ENCODE measurements at regions not wholly inside any gene's neighbourhood (a gene's known extent, or its start where the extent isn't known, plus 50 kb on each side); places are given as distances from the start of the nearest gene placed in this dataset.
"Not testable (repeated sequence)": the region's sequence is repeated elsewhere in the genome, so short reads cannot be mapped to it uniquely, and the experiment has no call there.

DNA sequence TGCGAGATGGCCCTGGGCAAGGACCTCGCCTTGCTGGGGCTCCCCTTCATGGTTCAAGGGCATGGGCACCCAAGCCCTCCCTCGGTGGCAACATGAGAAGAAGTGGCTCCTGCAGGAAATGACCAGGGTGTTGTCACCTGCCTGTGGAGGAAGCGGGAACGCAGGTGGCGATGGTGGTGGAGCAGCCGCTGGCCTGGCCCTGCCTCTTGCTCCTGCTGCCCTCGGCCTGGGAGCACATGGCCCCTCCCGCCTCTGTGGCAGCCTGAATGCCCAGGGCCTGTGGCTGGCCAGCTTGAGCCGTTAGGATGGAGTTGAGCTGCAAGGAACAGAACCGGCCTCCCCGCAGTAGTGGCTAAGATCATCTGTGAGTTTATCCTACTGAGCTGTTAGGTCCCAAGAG is 204.0 kb downstream of the CCT8L2 start:
- not testable (repeated sequence) for H3F3A ChIP-seq (ENCODE audit: low read depth); H3K9me2 ChIP-seq (replicated peaks; ENCODE audit: low read depth, low read length); H3K9me3 ChIP-seq (ENCODE audit: insufficient read depth, low read depth, low read length); H3K9ac ChIP-seq (ENCODE audit: low read depth, low read length, poor library complexity, severe bottlenecking); H3K4me1 ChIP-seq (ENCODE audit: insufficient read depth, low read length, poor library complexity, severe bottlenecking); H3K4me2 ChIP-seq (ENCODE audit: low read depth, low read length, poor library complexity, severe bottlenecking); H2AFZ ChIP-seq (ENCODE audit: low read length); H3K36me3 ChIP-seq (ENCODE audit: insufficient read depth, low read length); H4K20me1 ChIP-seq (ENCODE audit: insufficient read depth, low read length, poor library complexity, severe bottlenecking); H3K79me2 ChIP-seq (ENCODE audit: insufficient read depth, low read length); H3K27me3 ChIP-seq (ENCODE audit: insufficient read depth, low read length, poor library complexity, severe bottlenecking); H3K4me3 ChIP-seq (ENCODE audit: low read length, poor library complexity, severe bottlenecking)

DNA sequence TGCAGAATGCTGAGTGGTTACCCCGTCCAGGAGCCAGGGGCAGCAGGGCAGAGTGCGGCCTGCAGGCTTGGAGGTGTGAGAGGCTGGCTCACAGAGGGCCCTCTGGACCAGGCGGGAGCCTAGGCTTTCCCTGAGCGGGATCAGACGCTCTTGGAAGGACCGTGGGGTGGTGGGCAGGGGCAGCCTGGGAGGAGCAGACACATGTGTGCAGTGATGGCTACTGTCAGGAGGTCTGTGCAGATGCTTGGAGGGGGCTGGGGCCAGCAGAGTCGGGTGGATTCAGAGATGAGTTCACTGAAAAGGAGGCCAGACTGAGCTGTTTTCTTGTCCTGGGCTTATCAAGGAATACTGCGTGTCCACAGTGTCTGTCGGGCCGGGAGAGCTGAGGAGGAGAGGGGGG is 204.5 kb downstream of the CCT8L2 start:
- not testable (repeated sequence) for H4K20me1 ChIP-seq (ENCODE audit: insufficient read depth, low read length, poor library complexity, severe bottlenecking); H3K9me2 ChIP-seq (replicated peaks; ENCODE audit: low read depth, low read length); H3K4me1 ChIP-seq (ENCODE audit: insufficient read depth, low read length, poor library complexity, severe bottlenecking); H3F3A ChIP-seq (ENCODE audit: low read depth); H3K36me3 ChIP-seq (ENCODE audit: insufficient read depth, low read length); H3K4me3 ChIP-seq (ENCODE audit: low read length, poor library complexity, severe bottlenecking); H3K4me2 ChIP-seq (ENCODE audit: low read depth, low read length, poor library complexity, severe bottlenecking); H3K9me3 ChIP-seq (ENCODE audit: insufficient read depth, low read depth, low read length); H3K9ac ChIP-seq (ENCODE audit: low read depth, low read length, poor library complexity, severe bottlenecking); H3K79me2 ChIP-seq (ENCODE audit: insufficient read depth, low read length); H2AFZ ChIP-seq (ENCODE audit: low read length); H3K27me3 ChIP-seq (ENCODE audit: insufficient read depth, low read length, poor library complexity, severe bottlenecking)

GRCh38 chr22:16387543-16387942 is 205.1 kb downstream of the CCT8L2 start:
- not testable (repeated sequence) for H3K4me2 ChIP-seq (ENCODE audit: low read depth, low read length, poor library complexity, severe bottlenecking); H4K20me1 ChIP-seq (ENCODE audit: insufficient read depth, low read length, poor library complexity, severe bottlenecking); H3K9me3 ChIP-seq (ENCODE audit: insufficient read depth, low read depth, low read length); H3K79me2 ChIP-seq (ENCODE audit: insufficient read depth, low read length); H3K9me2 ChIP-seq (replicated peaks; ENCODE audit: low read depth, low read length); H3K36me3 ChIP-seq (ENCODE audit: insufficient read depth, low read length); H2AFZ ChIP-seq (ENCODE audit: low read length); H3F3A ChIP-seq (ENCODE audit: low read depth); H3K27me3 ChIP-seq (ENCODE audit: insufficient read depth, low read length, poor library complexity, severe bottlenecking); H3K4me3 ChIP-seq (ENCODE audit: low read length, poor library complexity, severe bottlenecking); H3K9ac ChIP-seq (ENCODE audit: low read depth, low read length, poor library complexity, severe bottlenecking); H3K4me1 ChIP-seq (ENCODE audit: insufficient read depth, low read length, poor library complexity, severe bottlenecking)

- Histone ChIP-seq H3K9ac (ENCODE audit: low read depth, low read length, poor library complexity, severe bottlenecking) (no peak overlapping the region), H4K20me1 (ENCODE audit: insufficient read depth, low read length, poor library complexity, severe bottlenecking) (no peaks in the 10 kb centered on the region), H3K4me1 (ENCODE audit: insufficient read depth, low read length, poor library complexity, severe bottlenecking) (no peaks in the 10 kb centered on the region), H3F3A (ENCODE audit: low read depth) (no peaks in the 10 kb centered on the region), H3K4me3 (ENCODE audit: low read length, poor library complexity, severe bottlenecking) (no peak overlapping the region), H3K4me2 (ENCODE audit: low read depth, low read length, poor library complexity, severe bottlenecking) (no peak overlapping the region), H3K9me2 (replicated peaks; ENCODE audit: low read depth, low read length) (no peaks in the 10 kb centered on the region), H3K36me3 (ENCODE audit: insufficient read depth, low read length) (no peaks in the 10 kb centered on the region), H3K79me2 (ENCODE audit: insufficient read depth, low read length) (no peaks in the 10 kb centered on the region), H2AFZ (ENCODE audit: low read length) (no peak overlapping the region), H3K9me3 (ENCODE audit: insufficient read depth, low read depth, low read length) (no peaks in the 10 kb centered on the region), H3K27me3 (ENCODE audit: insufficient read depth, low read length, poor library complexity, severe bottlenecking) (no peaks in the 10 kb centered on the region)
- TF ChIP-seq EZH2phosphoT487 (IDR thresholded peaks at IDR 0.05; ENCODE audit: borderline replicate concordance): no peak
- TF ChIP-seq CTCF (conservative IDR thresholded peaks at IDR 0.05; ENCODE audit: low read length): no peak
These were observed 205.5 kb downstream of the CCT8L2 start for GRCh38 chr22:16387088-16387487.

- H3K4me3 ChIP-seq (ENCODE audit: low read length, poor library complexity, severe bottlenecking); H2AFZ ChIP-seq (ENCODE audit: low read length); H3K9me2 ChIP-seq (replicated peaks; ENCODE audit: low read depth, low read length); H3K79me2 ChIP-seq (ENCODE audit: insufficient read depth, low read length); H3F3A ChIP-seq (ENCODE audit: low read depth); H3K36me3 ChIP-seq (ENCODE audit: insufficient read depth, low read length); H3K27me3 ChIP-seq (ENCODE audit: insufficient read depth, low read length, poor library complexity, severe bottlenecking); H3K9ac ChIP-seq (ENCODE audit: low read depth, low read length, poor library complexity, severe bottlenecking); H3K9me3 ChIP-seq (ENCODE audit: insufficient read depth, low read depth, low read length); H3K4me2 ChIP-seq (ENCODE audit: low read depth, low read length, poor library complexity, severe bottlenecking); H4K20me1 ChIP-seq (ENCODE audit: insufficient read depth, low read length, poor library complexity, severe bottlenecking); H3K4me1 ChIP-seq (ENCODE audit: insufficient read depth, low read length, poor library complexity, severe bottlenecking): not testable (repeated sequence)
These were observed 231.3 kb downstream of the CCT8L2 start for GRCh38 chr22:16361328-16361727.

DNA sequence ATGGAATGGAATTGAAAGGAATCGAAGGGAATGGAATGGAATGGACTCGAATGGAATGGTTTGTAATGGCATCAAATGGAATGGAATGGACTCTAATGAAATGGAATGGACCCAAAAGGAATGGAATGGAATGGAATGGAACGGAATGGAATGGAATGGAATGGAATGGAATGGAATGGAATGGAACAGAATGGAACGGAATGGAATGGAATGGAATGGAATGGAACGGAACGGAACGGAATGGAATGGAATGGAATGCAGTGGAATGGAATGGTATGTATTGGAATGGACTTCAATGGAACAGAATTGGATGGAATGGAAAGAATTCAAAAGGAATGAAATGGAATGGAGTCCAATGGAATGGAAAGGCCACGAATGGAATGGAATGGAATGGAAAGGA is 240.0 kb downstream of the CCT8L2 start:
- not testable (repeated sequence) for H2AFZ ChIP-seq (ENCODE audit: low read length); H3K27me3 ChIP-seq (ENCODE audit: insufficient read depth, low read length, poor library complexity, severe bottlenecking); H3K9me3 ChIP-seq (ENCODE audit: insufficient read depth, low read depth, low read length); H4K20me1 ChIP-seq (ENCODE audit: insufficient read depth, low read length, poor library complexity, severe bottlenecking); H3K4me2 ChIP-seq (ENCODE audit: low read depth, low read length, poor library complexity, severe bottlenecking); H3K79me2 ChIP-seq (ENCODE audit: insufficient read depth, low read length); H3K36me3 ChIP-seq (ENCODE audit: insufficient read depth, low read length); H3K9ac ChIP-seq (ENCODE audit: low read depth, low read length, poor library complexity, severe bottlenecking); H3K4me1 ChIP-seq (ENCODE audit: insufficient read depth, low read length, poor library complexity, severe bottlenecking); H3F3A ChIP-seq (ENCODE audit: low read depth); H3K4me3 ChIP-seq (ENCODE audit: low read length, poor library complexity, severe bottlenecking); H3K9me2 ChIP-seq (replicated peaks; ENCODE audit: low read depth, low read length)

- not testable (repeated sequence) for H3K36me3 ChIP-seq (ENCODE audit: insufficient read depth, low read length); H3K9me3 ChIP-seq (ENCODE audit: insufficient read depth, low read depth, low read length); H3K4me3 ChIP-seq (ENCODE audit: low read length, poor library complexity, severe bottlenecking); H3K4me1 ChIP-seq (ENCODE audit: insufficient read depth, low read length, poor library complexity, severe bottlenecking); H3K9me2 ChIP-seq (replicated peaks; ENCODE audit: low read depth, low read length); H3F3A ChIP-seq (ENCODE audit: low read depth); H4K20me1 ChIP-seq (ENCODE audit: insufficient read depth, low read length, poor library complexity, severe bottlenecking); H3K27me3 ChIP-seq (ENCODE audit: insufficient read depth, low read length, poor library complexity, severe bottlenecking); H3K4me2 ChIP-seq (ENCODE audit: low read depth, low read length, poor library complexity, severe bottlenecking); H3K79me2 ChIP-seq (ENCODE audit: insufficient read depth, low read length); H2AFZ ChIP-seq (ENCODE audit: low read length); H3K9ac ChIP-seq (ENCODE audit: low read depth, low read length, poor library complexity, severe bottlenecking)
These were observed 245.5 kb downstream of the CCT8L2 start for GRCh38 chr22:16347083-16347482.

All from Loucy (cell line).